MM.1S (cell line): ENCODE measurements at regions not wholly inside any gene's neighbourhood (a gene's known extent, or its start where the extent isn't known, plus 50 kb on each side); places are given as distances from the start of the nearest gene placed in this dataset.

ENCODE experiments used
- DNase-seq: peaks from one replicate; pipeline ENCODE4 v3.0.0-alpha.2; 2015
- H2AFZ ChIP-seq: fragments of 300-600 bp; sonication (generic); 2 replicates; pipeline ENCODE4 v1.6.0; 2016; ENCODE audit warnings: antibody characterized with exemption, low read length
- H3F3A ChIP-seq: fragments of 300-600 bp; sonication (generic); 2 replicates; pipeline ENCODE4 v1.6.1; 2016; ENCODE audit warnings: mild to moderate bottlenecking, antibody characterized with exemption, low read length, moderate library complexity, mixed read lengths; ENCODE audit not compliant: insufficient read depth
- H3K27ac ChIP-seq: fragments of 300-600 bp; sonication (generic); 2 replicates; pipeline ENCODE4 v1.5.1; 2016; ENCODE audit warnings: mild to moderate bottlenecking, low read length
- H3K27me3 ChIP-seq: fragments of 300-600 bp; sonication (generic); replicated peaks from 2 replicates; pipeline ENCODE4 v1.6.0; 2016; ENCODE audit warnings: low read length; ENCODE audit not compliant: insufficient read depth
- H3K36me3 ChIP-seq: fragments of 300-600 bp; sonication (generic); replicated peaks from 2 replicates; pipeline ENCODE4 v1.6.1; 2016; ENCODE audit warnings: mild to moderate bottlenecking, low read length, mixed read lengths; ENCODE audit not compliant: insufficient read depth
- H3K4me1 ChIP-seq: fragments of 300-600 bp; sonication (generic); 2 replicates; pipeline ENCODE4 v1.6.1; 2016; ENCODE audit warnings: low read length, mixed read lengths
- H3K4me2 ChIP-seq: fragments of 300-600 bp; sonication (generic); 2 replicates; pipeline ENCODE4 v1.6.0; 2016; ENCODE audit warnings: low read depth, low read length
- H3K4me3 ChIP-seq: fragments of 300-600 bp; sonication (generic); 2 replicates; pipeline ENCODE4 v1.5.1; 2016; ENCODE audit warnings: low read length, mixed read lengths
- H3K79me2 ChIP-seq: fragments of 300-600 bp; sonication (generic); 2 replicates; pipeline ENCODE4 v1.6.1; 2016; ENCODE audit warnings: mixed run types, low read length, mixed read lengths
- H3K9ac ChIP-seq: fragments of 300-600 bp; sonication (generic); 2 replicates; pipeline ENCODE4 v1.6.1; 2016; ENCODE audit warnings: low read length, mixed read lengths
- H3K9me2 ChIP-seq: fragments of 300-600 bp; sonication (generic); replicated peaks from 2 replicates; pipeline ENCODE4 v1.6.1; 2016; ENCODE audit warnings: mild to moderate bottlenecking, low read length, mixed read lengths; ENCODE audit not compliant: insufficient read depth
- H3K9me3 ChIP-seq: fragments of 300-600 bp; sonication (generic); replicated peaks from 2 replicates; pipeline ENCODE4 v1.6.1; 2016; ENCODE audit warnings: mild to moderate bottlenecking, low read length, mixed read lengths; ENCODE audit not compliant: insufficient read depth
- H4K20me1 ChIP-seq: fragments of 300-600 bp; sonication (generic); 2 replicates; pipeline ENCODE4 v1.6.1; 2016; ENCODE audit warnings: mild to moderate bottlenecking, low read length, moderate library complexity, mixed read lengths; ENCODE audit not compliant: insufficient read depth
- EZH2 ChIP-seq: fragments of 300-600 bp; sonication (generic); optimal IDR thresholded peaks from 2 replicates; pipeline ENCODE3; 2017; ENCODE audit warnings: low read depth, mild to moderate bottlenecking, antibody characterized with exemption, low read length, mixed read lengths
- EZH2phosphoT487 ChIP-seq: fragments of 300-600 bp; sonication (generic); IDR thresholded peaks from 2 replicates; pipeline ENCODE4 v1.6.1; 2018; ENCODE audit warnings: antibody characterized with exemption, low read length
- TF ChIP-seq, protein P1 (sequence below): fragments of 300-600 bp; sonication (generic); IDR thresholded peaks from 2 replicates; pipeline ENCODE4 v1.5.1; 2016; ENCODE audit warnings: antibody characterized with exemption, low read length, mixed read lengths

DNA sequence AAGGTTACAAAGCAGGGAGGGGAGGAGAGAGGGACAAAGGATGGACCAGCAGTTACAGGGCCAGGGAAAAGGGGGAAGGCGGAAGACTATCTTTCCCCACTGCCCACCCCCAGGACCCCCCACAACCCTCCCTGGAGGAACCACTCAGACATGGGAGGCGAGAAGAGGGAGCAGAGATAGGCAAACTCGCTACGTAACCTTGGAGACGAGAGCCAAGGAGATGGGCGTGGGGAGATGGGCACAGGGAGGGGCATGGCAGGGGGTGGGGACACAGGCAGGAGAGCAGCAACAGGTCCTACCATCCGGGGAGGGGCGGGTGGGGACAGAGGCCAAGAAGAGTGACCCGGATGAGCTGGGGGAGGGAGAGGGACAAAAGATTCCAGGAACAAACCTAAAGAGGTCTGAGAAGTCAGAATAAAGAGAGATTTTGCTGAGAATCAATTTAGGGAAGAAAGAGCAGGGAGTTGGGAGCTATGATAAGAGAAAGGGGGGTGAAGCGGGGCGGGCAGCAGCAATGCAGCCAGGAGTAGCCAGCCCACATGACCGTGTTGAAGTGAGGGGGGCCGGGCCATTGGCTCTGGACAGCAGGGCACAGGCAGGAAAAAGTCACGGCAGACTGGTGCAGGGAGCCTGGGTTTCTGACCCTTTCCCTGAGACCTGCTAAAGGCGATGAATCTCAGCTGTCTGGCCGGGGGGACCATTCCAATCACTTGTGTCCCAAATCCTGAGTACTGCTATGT lies 128.4 kb downstream of the BUD13 start:
- no peak overlapping the region for H3K27ac ChIP-seq
- no peak overlapping the region for H3K4me3 ChIP-seq
- no peaks in the 10 kb centered on the region for H3F3A ChIP-seq
- no peaks in the 10 kb centered on the region for H3K9me2 ChIP-seq
- no peaks in the 10 kb centered on the region for H3K9me3 ChIP-seq
- DNase-seq: no peak
- H3K4me1 ChIP-seq: no peaks in the 10 kb centered on the region
- no peak for TF ChIP-seq EZH2
- no peak for TF ChIP-seq EZH2phosphoT487
- TF ChIP-seq, protein P1, sequence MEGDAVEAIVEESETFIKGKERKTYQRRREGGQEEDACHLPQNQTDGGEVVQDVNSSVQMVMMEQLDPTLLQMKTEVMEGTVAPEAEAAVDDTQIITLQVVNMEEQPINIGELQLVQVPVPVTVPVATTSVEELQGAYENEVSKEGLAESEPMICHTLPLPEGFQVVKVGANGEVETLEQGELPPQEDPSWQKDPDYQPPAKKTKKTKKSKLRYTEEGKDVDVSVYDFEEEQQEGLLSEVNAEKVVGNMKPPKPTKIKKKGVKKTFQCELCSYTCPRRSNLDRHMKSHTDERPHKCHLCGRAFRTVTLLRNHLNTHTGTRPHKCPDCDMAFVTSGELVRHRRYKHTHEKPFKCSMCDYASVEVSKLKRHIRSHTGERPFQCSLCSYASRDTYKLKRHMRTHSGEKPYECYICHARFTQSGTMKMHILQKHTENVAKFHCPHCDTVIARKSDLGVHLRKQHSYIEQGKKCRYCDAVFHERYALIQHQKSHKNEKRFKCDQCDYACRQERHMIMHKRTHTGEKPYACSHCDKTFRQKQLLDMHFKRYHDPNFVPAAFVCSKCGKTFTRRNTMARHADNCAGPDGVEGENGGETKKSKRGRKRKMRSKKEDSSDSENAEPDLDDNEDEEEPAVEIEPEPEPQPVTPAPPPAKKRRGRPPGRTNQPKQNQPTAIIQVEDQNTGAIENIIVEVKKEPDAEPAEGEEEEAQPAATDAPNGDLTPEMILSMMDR: no peak
- no peak overlapping the region for H3K4me2 ChIP-seq
- no peaks in the 10 kb centered on the region for H3K36me3 ChIP-seq
- H3K9ac ChIP-seq: no peak overlapping the region
- no peaks in the 10 kb centered on the region for H3K79me2 ChIP-seq
- H2AFZ ChIP-seq: no peak overlapping the region
- H4K20me1 ChIP-seq: no peaks in the 10 kb centered on the region
- no peaks in the 10 kb centered on the region for H3K27me3 ChIP-seq

DNA sequence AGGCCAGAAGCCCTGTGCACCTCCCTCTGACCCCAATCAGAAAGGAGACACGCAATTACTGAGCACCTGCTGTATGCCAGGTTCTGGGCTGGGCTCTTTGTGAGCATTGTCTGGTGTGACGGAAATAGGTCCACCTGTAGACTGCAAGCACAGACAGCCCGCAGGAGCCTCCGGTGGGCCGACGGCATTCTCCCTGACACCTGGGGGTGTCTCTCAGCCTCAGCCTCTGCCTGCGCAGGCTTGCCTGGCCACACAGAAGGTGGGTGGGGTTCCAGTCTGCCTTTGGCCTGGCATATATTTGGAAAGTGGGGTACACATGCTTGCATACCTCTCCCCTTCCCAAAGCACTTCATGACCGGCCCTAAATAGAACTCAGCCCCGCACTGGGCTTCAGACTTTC lies 129.3 kb downstream of the BUD13 start:
- TF ChIP-seq, protein P1: no peak
- TF ChIP-seq EZH2: no peak
- no peak for TF ChIP-seq EZH2phosphoT487
- Histone ChIP-seq H3K79me2 (no peaks in the 10 kb centered on the region), H3F3A (no peaks in the 10 kb centered on the region), H3K9ac (no peak overlapping the region), H3K9me2 (no peaks in the 10 kb centered on the region), H3K4me1 (no peaks in the 10 kb centered on the region), H4K20me1 (no peaks in the 10 kb centered on the region), H3K27me3 (no peaks in the 10 kb centered on the region), H3K9me3 (no peaks in the 10 kb centered on the region), H3K27ac (no peak overlapping the region), H3K4me2 (no peak overlapping the region), H3K4me3 (no peak overlapping the region), H3K36me3 (no peaks in the 10 kb centered on the region), H2AFZ (no peak overlapping the region)
- DNase-seq: no peak

DNA sequence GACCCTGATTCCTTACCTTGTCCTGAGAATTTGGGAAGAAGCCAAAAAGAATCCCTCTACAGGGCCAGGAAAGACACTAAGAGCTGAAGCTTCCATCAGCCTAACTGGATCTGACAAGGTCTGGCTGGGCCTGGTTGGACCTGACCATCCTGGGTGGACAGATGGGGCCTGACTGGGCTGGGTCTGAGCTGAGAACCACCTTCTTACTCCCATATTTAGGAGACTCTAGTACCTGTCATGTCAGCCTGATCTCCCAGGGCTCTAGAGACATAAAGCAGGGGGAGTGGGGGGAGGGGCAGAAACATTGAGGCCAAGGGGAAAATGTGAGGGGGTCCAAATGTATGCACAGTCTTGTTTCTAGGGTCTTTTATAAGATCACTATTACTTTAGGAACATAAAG lies 129.9 kb downstream of the BUD13 start:
- Histone ChIP-seq H3K4me2 (no peak overlapping the region), H3K4me3 (no peak overlapping the region), H3K4me1 (no peaks in the 10 kb centered on the region), H3K9me2 (no peaks in the 10 kb centered on the region), H3F3A (no peaks in the 10 kb centered on the region), H3K36me3 (no peaks in the 10 kb centered on the region), H3K9ac (no peak overlapping the region), H3K9me3 (no peaks in the 10 kb centered on the region), H3K27ac (no peak overlapping the region), H3K79me2 (no peaks in the 10 kb centered on the region), H4K20me1 (no peaks in the 10 kb centered on the region), H2AFZ (no peak overlapping the region), H3K27me3 (no peaks in the 10 kb centered on the region)
- TF ChIP-seq EZH2 (no peak), EZH2phosphoT487 (no peak)
- TF ChIP-seq, protein P1: no peak
- no peak for DNase-seq
